ENCODE measurements at regions not wholly inside any gene's neighbourhood (a gene's known extent, or its start where the extent isn't known, plus 50 kb on each side); places are given as distances from the start of the nearest gene placed in this dataset.

DNA sequence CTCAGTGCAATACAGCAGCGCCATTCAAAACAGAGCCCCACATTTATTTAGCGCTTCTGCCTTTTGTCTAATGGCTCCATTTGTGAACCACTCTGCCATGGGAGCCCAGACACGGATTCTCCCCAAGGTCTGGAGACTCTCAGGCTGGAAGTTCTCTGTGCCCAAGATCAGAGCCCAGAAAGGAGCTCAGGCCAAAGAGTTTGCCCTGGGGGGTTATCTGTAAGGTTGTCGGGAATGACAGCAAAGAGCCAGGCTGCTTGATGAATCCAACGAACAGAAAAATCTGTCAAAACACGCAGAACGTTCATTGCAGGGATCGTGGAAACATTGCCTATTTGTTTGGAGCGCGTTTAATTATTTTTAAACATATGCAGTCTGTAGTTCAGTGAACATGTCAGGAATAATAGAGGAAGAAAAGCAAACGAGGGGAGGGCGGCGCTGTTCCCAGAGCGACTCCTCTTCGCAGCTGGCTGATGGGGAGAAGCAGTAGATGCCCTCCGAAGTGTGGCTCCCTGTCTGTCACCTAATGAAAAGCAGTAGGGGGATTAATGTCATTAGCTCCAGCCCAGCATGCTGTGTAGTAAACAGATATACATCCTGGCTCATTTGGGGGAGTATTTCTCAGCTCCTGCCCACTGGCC lies 464.9 kb upstream of the MPDZ start:
- no peak for DNase-seq

DNA sequence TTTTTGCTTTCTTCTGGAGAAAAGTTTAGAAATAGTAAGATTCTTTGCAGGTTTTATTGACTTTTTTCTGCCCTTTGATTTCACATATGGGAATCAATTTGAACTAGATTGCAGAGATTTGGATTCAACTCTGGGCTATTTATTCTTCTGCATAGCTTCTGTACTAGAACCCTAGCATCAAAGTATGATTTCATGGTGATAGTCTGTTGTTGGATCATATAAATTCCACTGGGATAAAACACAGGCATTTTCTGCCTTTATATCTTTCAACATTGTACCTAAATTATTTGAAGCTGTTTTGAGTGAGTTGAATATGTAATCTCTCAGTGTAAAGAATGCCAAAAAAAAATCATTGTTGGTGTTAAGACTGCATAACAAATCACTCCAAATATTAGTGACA lies 458.4 kb upstream of the MPDZ start:
- no peak for DNase-seq

- DNase-seq = no peak
These were observed 455.7 kb upstream of the MPDZ start for GRCh38 chr9:13735181-13735580.

DNA sequence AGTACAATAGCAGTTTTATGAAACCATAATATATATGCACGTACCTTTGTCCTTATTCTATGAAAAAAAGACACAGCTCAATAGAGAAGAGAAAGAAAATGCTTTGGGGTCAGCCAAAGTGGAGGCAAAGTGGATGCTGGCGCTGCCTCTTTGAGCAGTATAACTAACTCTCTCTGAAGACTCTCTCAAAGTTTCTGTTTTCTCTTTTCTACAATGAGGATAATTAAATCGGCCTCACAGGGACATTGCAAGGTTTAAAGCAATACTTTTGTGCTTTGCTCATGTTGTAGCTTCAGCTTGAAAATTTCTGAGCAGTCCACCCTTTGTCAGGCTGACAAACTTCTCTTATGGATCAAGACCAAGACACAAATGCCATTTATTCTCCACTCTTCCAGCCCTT lies 455.1 kb upstream of the MPDZ start:
- no peak for DNase-seq

- DNase-seq = no peak
These were observed 452.8 kb upstream of the MPDZ start for GRCh38 chr9:13732290-13732689.

- no peak for DNase-seq
These were observed 452.1 kb upstream of the MPDZ start for GRCh38 chr9:13731637-13732036.

- DNase-seq = no peak
These were observed 450.5 kb upstream of the MPDZ start for GRCh38 chr9:13729955-13730354.

DNA sequence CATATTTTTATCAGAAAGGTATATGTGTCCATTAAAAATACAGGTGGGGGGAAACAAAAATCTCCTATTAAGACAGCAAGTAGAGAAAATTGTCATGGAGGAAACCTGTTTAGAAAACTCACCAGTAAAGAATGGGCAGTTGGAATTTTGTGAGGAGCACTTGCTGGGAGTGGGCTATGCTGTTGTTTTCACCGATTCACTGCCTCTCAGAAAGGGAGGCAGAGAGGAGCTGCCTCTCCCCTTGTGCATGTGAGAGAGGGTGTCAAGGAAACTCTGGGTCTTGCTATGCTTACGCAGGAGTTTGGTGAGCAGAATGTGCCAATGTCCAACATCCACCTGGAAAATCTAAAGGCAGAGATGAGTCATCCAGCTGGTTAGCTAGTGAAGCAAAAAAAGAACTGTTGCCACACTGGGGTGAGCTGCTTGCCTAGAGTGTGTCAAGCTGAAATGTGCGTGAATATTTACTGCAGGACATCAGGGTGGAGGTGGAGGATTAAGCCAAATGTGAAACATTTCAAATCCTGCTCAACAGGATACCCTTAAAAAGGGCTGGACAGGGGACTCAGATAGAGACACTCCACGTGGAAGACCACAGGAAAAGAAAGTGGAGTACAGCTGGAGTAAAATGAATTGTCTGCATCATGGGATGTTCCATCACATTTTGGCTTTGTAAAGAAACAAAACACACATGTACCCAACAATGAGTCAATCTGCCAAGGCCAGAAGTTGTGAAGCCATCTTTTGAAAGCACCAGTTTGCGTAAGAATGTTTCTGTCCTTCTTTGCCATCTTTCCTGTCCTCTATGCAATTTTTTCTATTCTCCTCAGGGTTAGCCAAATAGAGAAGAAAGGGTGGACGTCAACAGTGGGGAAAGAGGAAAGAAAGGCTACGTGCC lies 449.7 kb upstream of the MPDZ start:
- DNase-seq = no peak

GRCh38 chr9:13728131-13728530 lies 448.6 kb upstream of the MPDZ start:
- DNase-seq = no peak

DNA sequence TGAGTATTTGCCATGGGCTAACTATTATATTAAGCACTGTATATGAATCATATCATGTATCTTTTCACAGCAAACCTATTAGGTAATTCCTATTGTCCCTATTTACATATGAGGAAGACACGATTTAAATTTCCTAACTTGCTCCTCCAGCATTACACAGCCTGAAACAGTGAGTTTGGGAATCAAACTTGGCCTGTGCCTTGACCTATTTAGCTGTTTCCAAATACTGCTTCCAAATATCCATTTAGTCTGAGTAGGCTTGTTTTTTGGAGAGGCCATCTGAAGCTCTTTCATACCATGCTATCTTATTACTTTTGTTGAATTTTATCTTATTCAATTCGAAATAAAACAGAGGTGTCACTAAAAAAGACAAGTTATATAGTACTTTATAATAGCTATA lies 447.3 kb upstream of the MPDZ start:
- DNase-seq = no peak

DNA sequence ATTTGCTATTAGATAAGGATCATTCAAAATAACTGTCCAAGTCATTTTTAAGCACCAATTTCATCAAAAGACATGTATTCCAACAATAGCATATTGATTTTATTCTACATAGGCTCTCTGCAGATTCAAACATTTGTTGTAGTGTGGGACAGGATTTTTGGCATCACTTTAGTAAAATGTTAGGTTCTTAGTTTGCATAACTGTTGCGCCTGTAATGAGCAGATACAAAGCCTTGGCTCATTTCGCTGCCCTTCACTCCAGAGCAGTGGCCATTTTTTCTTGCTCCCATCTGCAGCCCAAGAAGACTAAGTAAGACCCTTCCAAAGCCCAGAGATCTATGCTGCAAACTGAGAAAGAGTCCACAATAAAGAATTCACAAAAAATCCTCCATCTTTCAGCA lies 446.0 kb upstream of the MPDZ start:
- DNase-seq = no peak

DNA sequence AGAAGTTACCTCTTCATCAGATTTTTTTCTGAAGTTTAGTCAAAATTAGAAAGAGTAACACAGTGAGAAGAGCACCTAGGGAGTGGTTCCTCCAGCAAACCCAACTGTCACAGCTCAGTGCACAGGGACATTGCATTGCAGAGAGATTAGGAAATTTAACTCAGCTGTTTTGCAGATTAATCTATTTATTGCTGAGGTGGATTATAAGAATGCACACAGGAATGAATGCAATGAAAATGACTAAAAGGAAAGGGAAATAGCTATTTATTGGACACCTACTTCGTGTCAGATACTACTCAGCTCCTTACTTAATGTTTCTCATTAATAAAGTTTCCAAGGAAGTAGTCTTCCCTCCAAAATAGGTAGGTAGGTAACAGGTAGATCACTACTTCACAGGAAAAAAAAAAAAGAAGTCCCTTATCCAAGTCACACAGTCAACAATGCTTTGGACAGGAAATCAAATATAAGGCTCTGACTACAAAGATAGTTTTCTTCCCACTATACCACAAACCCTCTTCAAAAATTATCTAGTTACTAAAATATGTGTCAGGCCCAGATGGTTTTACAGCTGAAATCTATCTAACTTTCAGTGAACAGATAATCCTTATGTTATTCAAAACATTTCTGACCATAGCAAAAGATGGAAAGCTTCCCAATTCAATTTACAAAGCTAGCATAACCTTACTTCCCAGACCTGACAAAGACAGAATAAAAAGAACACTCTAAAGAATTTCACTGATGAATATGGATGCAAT lies 442.2 kb upstream of the MPDZ start:
- DNase-seq = no peak

DNA sequence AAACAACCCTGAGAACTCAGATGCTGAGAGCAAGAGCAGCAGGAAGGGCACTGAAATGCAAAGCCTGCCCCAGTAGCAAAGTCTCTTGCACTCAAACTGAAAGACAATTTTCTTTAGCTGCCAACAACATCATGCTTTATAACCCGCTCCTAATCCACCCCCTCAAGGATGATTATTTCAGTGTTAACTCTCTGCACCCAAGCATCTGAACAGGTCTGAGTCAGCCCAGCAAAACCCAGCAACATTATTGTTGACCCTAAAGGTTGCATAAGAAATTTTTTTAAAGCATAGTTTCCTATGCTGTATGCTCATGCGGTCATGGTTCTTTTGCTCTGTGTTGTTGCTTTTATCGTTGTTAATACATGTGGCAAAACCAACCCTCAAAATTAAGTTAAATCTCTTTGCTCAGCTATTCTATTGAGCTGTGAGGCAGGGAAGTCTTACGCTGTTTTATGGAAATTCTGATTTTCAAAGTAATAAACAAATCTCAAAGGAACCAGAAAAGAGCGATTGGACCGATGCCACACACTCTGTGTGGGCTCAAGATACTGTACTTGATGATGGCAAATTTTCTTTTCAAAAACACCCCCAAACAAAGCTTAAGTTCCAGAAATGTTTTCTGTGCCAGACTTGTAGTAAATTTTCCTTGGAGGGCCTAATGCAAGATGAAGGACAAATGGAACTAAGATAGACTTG lies 440.6 kb upstream of the MPDZ start:
- no peak for DNase-seq

- no peak for DNase-seq
These were observed 440.0 kb upstream of the MPDZ start for GRCh38 chr9:13719446-13719845.

- no peak for DNase-seq
These were observed 439.0 kb upstream of the MPDZ start for GRCh38 chr9:13718539-13718938.

DNA sequence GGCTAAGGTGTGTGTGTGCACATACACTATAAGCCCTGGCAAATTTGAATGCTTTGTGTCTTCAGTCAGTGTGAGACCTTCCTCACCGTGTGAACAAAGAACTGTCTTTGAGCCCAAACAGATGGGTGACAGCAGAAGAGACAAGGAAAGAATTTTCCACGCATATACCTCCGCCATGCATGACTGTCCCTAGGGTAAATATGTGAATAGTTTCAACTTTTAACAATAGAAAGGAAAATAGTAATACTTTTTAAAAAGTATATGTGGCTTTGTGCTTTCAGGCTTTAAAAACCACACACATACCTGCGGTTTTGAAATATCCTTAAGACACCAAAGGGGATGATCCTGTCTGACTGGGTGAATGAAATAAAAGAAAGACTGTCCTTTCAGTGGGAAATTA lies 438.6 kb upstream of the MPDZ start:
- no peak for DNase-seq

- no peak for DNase-seq
These were observed 438.0 kb upstream of the MPDZ start for GRCh38 chr9:13717322-13718054.

DNA sequence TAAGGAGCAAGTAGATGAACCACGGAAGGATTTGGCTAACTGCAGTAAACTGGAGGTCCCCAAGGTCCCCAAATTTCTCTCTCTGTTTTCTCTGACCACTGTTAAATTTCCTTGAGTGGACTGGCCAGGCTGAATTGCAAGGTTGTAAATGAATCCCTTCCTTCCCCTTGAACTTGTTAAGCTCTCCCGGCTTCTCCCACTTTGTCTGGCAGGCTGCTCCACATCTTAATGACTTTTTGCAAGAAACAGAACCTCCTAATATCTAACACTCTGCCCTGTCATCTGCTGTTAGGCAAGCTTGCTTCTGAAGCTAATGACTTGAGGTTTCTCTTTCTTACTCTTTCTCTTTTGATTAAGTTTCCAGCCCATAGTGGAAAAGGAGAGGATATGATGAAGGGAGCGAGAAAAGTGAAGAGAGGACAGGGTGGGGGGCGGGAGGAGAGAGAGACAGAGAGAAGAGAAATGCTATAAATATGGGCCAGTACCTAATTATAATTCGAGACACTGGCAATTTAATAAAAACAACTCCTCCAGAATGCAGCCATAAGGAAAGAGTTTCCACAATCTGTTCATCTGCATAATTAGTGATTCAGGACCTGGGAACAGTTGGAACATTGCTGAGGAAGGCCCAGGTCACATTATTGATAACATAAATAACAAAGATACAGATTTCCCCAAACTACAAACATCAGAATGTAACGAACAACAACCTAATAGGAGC lies 437.3 kb upstream of the MPDZ start:
- no peak for DNase-seq

DNA sequence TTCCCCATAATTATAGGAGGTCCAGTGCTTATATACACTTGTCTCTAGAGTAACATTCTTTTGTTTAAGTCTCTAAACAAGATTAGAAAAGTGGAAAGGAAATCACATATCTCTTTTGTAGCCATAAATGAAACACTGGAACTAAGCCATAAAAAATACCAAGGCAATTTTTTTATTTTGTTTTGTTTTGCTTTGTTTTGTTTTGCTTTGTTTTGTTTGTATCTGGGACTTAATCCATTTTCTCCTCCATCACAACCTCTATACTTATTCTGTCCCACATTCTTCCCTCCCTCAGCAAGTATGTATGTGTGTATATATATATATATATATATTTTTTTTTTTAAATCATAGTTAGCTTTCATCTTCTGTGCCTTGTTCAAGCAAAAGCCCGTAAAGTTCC lies 436.6 kb upstream of the MPDZ start:
- no peak for DNase-seq

- no peak for DNase-seq
These were observed 435.9 kb upstream of the MPDZ start for GRCh38 chr9:13715430-13715829.

- DNase-seq = no peak
These were observed 428.4 kb upstream of the MPDZ start for GRCh38 chr9:13707612-13708576.
